ENCODE measurements at regions not wholly inside any gene's neighbourhood (a gene's known extent, or its start where the extent isn't known, plus 50 kb on each side); places are given as distances from the start of the nearest gene placed in this dataset.

DNA sequence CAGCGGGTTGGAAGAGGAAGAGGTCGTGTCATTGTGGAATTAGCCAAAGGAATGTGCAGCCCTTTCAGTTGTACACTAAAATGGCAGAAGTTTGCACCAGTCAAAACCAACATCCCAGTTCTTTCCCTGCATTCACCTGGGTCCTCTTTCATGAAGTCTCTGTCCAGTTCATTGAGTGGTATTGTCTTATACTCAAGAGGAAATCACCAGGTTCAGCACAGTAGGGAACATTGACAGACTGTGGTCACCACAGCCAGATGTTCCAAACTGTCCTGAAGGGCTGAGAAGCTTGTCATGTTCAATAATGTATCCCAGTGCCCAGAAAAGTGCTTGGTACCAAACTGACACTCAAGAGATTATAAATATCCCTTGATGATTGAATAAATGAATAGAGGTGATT, 131.6 kb downstream of the GLUL start:
- TF ChIP-seq EZH2 (optimal IDR thresholded peaks at IDR 0.05; ENCODE audit: low read depth, low read length) = no peak
- TF ChIP-seq CTCF (IDR thresholded peaks at IDR 0.05; ENCODE audit: low read length) = no peak

Measured in MM.1S (cell line).